OCI-LY3 (cell line): ENCODE measurements at regions not wholly inside any gene's neighbourhood (a gene's known extent, or its start where the extent isn't known, plus 50 kb on each side); places are given as distances from the start of the nearest gene placed in this dataset.

Experiments used
- CTCF ChIP-seq: fragments of 200-600, 300-600 bp; sonication (generic); IDR thresholded peaks from 2 replicates; pipeline ENCODE4 v1.5.1; 2014; ENCODE audit warnings: antibody characterized with exemption, low read length, low read depth
- EZH2phosphoT487 ChIP-seq: fragments of 200-600 bp; shearing (Covaris generic); IDR thresholded peaks from 2 replicates; pipeline ENCODE4 v1.6.1; 2018; ENCODE audit warnings: antibody characterized with exemption, mixed run types, low read depth

GRCh38 chr5:56345352-56345751, 112.2 kb upstream of the ANKRD55 start:
- TF ChIP-seq CTCF (no peak), EZH2phosphoT487 (no peak)
